RWPE2 (cell line): ENCODE measurements at regions not wholly inside any gene's neighbourhood (a gene's known extent, or its start where the extent isn't known, plus 50 kb on each side); places are given as distances from the start of the nearest gene placed in this dataset.

Experiments
- ATAC-seq: fragments of 200-7000 bp; cut with Tn5 transposase; 3 replicates; pipeline ENCODE4 v1.9.1; 2021; ENCODE audit warnings: low read depth
- DNase-seq: peaks from one replicate; pipeline ENCODE4 v3.0.0-alpha.2; 2020; ENCODE audit warnings: low spot score
- H3K27ac ChIP-seq: fragments of 450-650 bp; 2 replicates; pipeline ENCODE4 v1.5.1; 2017; ENCODE audit warnings: mild to moderate bottlenecking; ENCODE audit not compliant: poor library complexity, severe bottlenecking
- H3K27me3 ChIP-seq: fragments of 250-450 bp; sonication (Bioruptor Pico); 2 replicates; pipeline ENCODE4 v1.5.1; 2021; ENCODE audit warnings: mild to moderate bottlenecking, moderate library complexity; ENCODE audit not compliant: insufficient read depth, poor library complexity, severe bottlenecking
- H3K36me3 ChIP-seq: fragments of 250-450 bp; sonication (Bioruptor Pico); 2 replicates; pipeline ENCODE4 v1.5.1; 2020; ENCODE audit warnings: low read depth, mild to moderate bottlenecking, moderate library complexity
- H3K4me1 ChIP-seq: fragments of 250-450 bp; sonication (Bioruptor Pico); 2 replicates; pipeline ENCODE4 v1.5.1; 2021; ENCODE audit warnings: mild to moderate bottlenecking, moderate library complexity; ENCODE audit not compliant: insufficient read depth, poor library complexity, severe bottlenecking
- H3K4me3 ChIP-seq: fragments of 250-450 bp; sonication (Bioruptor Pico); 2 replicates; pipeline ENCODE4 v1.5.1; 2021; ENCODE audit warnings: mild to moderate bottlenecking, moderate library complexity; ENCODE audit not compliant: severe bottlenecking
- H3K9me3 ChIP-seq: fragments of 250-450 bp; sonication (Bioruptor Pico); 2 replicates; pipeline ENCODE4 v1.5.1; 2021; ENCODE audit warnings: mild to moderate bottlenecking, moderate library complexity; ENCODE audit not compliant: severe bottlenecking
- CTCF ChIP-seq: fragments of 450-650 bp; IDR thresholded peaks from one replicate; pipeline ENCODE4 v1.5.1; 2017; ENCODE audit warnings: mild to moderate bottlenecking, moderate library complexity; ENCODE audit not compliant: poor library complexity, severe bottlenecking

GRCh38 chr4:31575504-31575903, 855.3 kb downstream of the PCDH7 start:
- Histone ChIP-seq H3K27ac (no peak overlapping the region), H3K36me3 (no peaks in the 10 kb centered on the region), H3K4me3 (no peak overlapping the region), H3K9me3 (no peaks in the 10 kb centered on the region), H3K27me3 (no peaks in the 10 kb centered on the region), H3K4me1 (no peaks in the 10 kb centered on the region)
- DNase-seq (no peak), ATAC-seq (no peak)
- no peak for TF ChIP-seq CTCF

GRCh38 chr4:31580843-31581242, 860.7 kb downstream of the PCDH7 start:
- Histone ChIP-seq H3K4me1 (no peaks in the 10 kb centered on the region), H3K27me3 (no peaks in the 10 kb centered on the region), H3K9me3 (no peaks in the 10 kb centered on the region), H3K27ac (no peak overlapping the region), H3K4me3 (no peak overlapping the region), H3K36me3 (no peaks in the 10 kb centered on the region)
- DNase-seq = no peak
- ATAC-seq = no peak
- TF ChIP-seq CTCF = no peak

- no peak overlapping the region for H3K27ac ChIP-seq
- no peak for DNase-seq
- H3K4me3 ChIP-seq = no peak overlapping the region
- no peaks in the 10 kb centered on the region for H3K36me3 ChIP-seq
- no peak for TF ChIP-seq CTCF
- no peaks in the 10 kb centered on the region for H3K27me3 ChIP-seq
- no peaks in the 10 kb centered on the region for H3K9me3 ChIP-seq
- no peak for ATAC-seq
- no peaks in the 10 kb centered on the region for H3K4me1 ChIP-seq
Measured at GRCh38 chr4:31585503-31585902, 865.3 kb downstream of the PCDH7 start.

- Histone ChIP-seq H3K4me3 (no peak overlapping the region), H3K36me3 (no peaks in the 10 kb centered on the region), H3K4me1 (no peaks in the 10 kb centered on the region), H3K27me3 (no peaks in the 10 kb centered on the region), H3K9me3 (no peaks in the 10 kb centered on the region), H3K27ac (no peak overlapping the region)
- DNase-seq (no peak), ATAC-seq (no peak)
- TF ChIP-seq CTCF = no peak
Measured at GRCh38 chr4:31592293-31592692, 872.1 kb downstream of the PCDH7 start.

DNA sequence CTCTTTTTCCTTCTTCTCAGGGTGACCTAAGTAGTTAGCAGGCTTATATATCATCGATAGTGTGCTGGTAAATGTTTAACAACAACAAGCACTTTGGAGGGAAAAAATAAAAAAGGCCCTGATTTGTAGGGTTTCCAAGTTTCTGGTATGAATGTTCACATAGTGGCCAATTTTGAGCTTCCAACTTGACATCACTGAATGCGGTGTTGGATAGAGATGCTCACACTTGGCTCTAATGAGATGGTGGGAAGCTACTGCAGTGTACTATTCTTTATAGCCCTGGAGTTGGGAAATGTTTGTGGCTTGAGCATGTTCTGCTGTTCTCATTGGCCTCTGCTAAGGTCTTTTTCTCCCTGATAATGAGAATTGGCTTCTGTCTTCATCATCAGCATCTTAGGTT, 875.3 kb downstream of the PCDH7 start:
- DNase-seq = no peak
- no peak overlapping the region for H3K4me3 ChIP-seq
- no peak for ATAC-seq
- H3K9me3 ChIP-seq = no peaks in the 10 kb centered on the region
- TF ChIP-seq CTCF = no peak
- H3K36me3 ChIP-seq = no peaks in the 10 kb centered on the region
- no peaks in the 10 kb centered on the region for H3K27me3 ChIP-seq
- no peak overlapping the region for H3K27ac ChIP-seq
- no peaks in the 10 kb centered on the region for H3K4me1 ChIP-seq
